Skeletal muscle tissue (tissue), 3 donors: ENCODE measurements at regions not wholly inside any gene's neighbourhood (a gene's known extent, or its start where the extent isn't known, plus 50 kb on each side); places are given as distances from the start of the nearest gene placed in this dataset.

Experiments
- H3K27ac ChIP-seq: one replicate; pipeline ENCODE4 v1.7.0; 2013; ENCODE audit warnings: mild to moderate bottlenecking, low read depth, low read length, inconsistent platforms
- H3K27me3 ChIP-seq, 3 donors: one replicate each; pipeline ENCODE4 v1.7.0; 2013; ENCODE audit warnings: low read length in 3 of 3; ENCODE audit not compliant: control insufficient read depth in 3 of 3, insufficient read depth in 3 of 3
- H3K36me3 ChIP-seq, 3 donors: one replicate each; pipeline ENCODE4 v1.7.0; 2013; ENCODE audit warnings: low read length in 3 of 3; ENCODE audit not compliant: control insufficient read depth in 3 of 3, insufficient read depth in 3 of 3
- H3K4me1 ChIP-seq, 3 donors: one replicate each; pipeline ENCODE4 v1.7.0; 2013; ENCODE audit warnings: low read length in 3 of 3, mild to moderate bottlenecking in 3 of 3; ENCODE audit not compliant: control insufficient read depth in 3 of 3, insufficient read depth in 3 of 3
- H3K4me3 ChIP-seq, 3 donors: one replicate each; pipeline ENCODE4 v1.7.0; 2013; ENCODE audit warnings: low read length in 3 of 3
- H3K9ac ChIP-seq, 3 donors: one replicate each; pipeline ENCODE4 v1.7.0; 2013; ENCODE audit warnings: low read length in 3 of 3, mild to moderate bottlenecking in 3 of 3, moderate library complexity in 2 of 3, low read depth in 1 of 3
- H3K9me3 ChIP-seq, 3 donors: one replicate each; pipeline ENCODE4 v1.7.0; 2013; ENCODE audit warnings: low read length in 3 of 3; ENCODE audit not compliant: control insufficient read depth in 3 of 3
- donor health status: Osteomylitis.

GRCh38 chr22:27163162-27164137, 506.1 kb downstream of the MIAT start:
- Histone ChIP-seq H3K27ac (no peak overlapping the region), H3K9ac (no peak overlapping the region), H3K4me3 (no peak overlapping the region), H3K36me3 (no peaks in the 10 kb centered on the region), H3K9me3 (no peaks in the 10 kb centered on the region), H3K4me1 (no peaks in the 10 kb centered on the region), H3K27me3 (peaks cover 14 to 30% (median 14%) of the 10 kb centered on the region in 3 donors)

DNA sequence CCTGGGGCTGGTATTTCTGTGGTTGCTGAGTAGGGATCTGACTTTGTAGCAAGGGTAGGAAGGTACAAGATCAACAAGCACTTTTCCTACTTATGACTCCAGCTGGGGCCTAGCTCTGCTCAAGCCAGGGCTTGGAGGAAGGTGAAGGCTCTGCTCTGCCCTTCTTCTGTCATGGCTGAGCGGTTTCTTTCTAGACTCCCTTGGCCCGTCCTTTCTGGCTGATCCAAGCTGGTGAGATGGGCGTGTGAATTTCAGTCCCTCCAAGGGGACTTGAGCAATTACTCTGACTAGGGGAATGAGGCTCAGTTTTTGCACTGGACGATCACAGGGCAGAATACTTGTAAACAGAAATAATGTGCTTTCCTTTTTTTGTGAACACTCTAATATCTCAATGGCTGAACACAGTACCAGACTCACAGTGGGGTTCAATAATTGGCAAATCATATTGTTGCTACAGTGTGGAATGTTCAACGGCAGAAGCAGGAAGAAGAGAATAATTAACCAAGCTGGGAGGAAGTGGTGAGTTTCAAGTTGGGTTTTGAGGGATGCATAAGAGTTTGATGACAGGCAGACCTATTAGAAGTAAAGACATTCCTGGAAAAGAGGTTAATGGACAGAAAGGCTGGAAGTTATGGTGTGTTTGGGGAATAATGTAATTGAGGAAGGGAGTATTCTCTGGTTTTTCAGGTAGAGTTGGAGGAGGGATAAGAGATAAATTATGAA, 507.6 kb downstream of the MIAT start:
- Histone ChIP-seq H3K9me3 (no peaks in the 10 kb centered on the region), H3K4me3 (no peak overlapping the region), H3K27ac (no peak overlapping the region), H3K27me3 (peaks cover 11 to 25% (median 14%) of the 10 kb centered on the region in 3 donors), H3K9ac (no peak overlapping the region), H3K4me1 (no peaks in the 10 kb centered on the region), H3K36me3 (no peaks in the 10 kb centered on the region)

DNA sequence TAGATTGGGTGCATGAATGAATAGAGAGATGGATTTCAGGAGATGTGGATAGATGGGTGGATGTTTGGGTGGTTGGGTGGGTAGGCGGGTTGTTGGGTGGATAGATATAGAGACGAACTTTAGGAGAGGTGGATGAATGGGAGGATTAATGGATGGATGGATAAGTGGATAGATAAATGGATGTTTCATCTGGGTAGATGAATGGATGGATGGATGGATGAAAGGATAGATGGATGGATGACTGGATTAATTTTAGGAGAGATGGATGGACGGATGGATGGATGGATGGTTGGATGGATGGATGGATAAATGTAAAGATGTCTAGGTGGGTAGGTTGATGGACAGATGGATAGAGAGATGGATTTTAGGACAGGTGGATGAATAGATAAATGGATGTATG, 511.3 kb downstream of the MIAT start:
- H3K4me3 ChIP-seq: no peak overlapping the region
- peaks cover 0 to 10% (median 3%) of the 10 kb centered on the region in 3 donors for H3K4me1 ChIP-seq
- no peak overlapping the region for H3K27ac ChIP-seq
- no peaks in the 10 kb centered on the region for H3K9me3 ChIP-seq
- no peaks in the 10 kb centered on the region for H3K36me3 ChIP-seq
- no peak overlapping the region for H3K9ac ChIP-seq
- H3K27me3 ChIP-seq: peaks cover 0 to 7% (median 4%) of the 10 kb centered on the region in 3 donors

DNA sequence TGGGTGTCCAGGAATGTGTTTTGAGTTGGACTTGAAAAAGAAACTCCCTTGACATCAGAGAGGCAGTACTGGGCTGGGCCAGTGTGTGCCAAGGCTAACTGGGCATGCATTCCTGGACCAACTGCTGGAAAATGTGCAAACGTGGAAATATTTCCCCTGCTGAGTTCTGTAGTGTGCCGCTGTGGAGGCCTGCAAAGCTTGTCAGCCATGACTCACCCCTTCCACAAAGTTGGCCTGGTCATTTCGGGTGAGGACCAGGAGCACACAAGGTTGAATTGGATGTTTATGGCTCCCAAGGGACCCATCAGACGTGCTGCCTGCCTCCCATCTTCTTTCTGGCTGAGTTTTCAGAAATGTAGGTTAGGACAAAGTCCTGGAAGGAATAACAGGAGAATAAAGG, 513.1 kb downstream of the MIAT start:
- H3K27ac ChIP-seq: no peak overlapping the region
- no peak overlapping the region for H3K9ac ChIP-seq
- H3K4me3 ChIP-seq: no peak overlapping the region
- H3K9me3 ChIP-seq: no peaks in the 10 kb centered on the region
- no peaks in the 10 kb centered on the region for H3K36me3 ChIP-seq
- H3K4me1 ChIP-seq: peaks cover 0 to 10% (median 3%) of the 10 kb centered on the region in 3 donors
- H3K27me3 ChIP-seq: peaks cover 6 to 17% (median 17%) of the 10 kb centered on the region in 3 donors

- Histone ChIP-seq H3K4me1 (peaks cover 0 to 10% (median 3%) of the 10 kb centered on the region in 3 donors), H3K9me3 (no peaks in the 10 kb centered on the region)
Observed at GRCh38 chr22:27171212-27171611, 513.8 kb downstream of the MIAT start.

DNA sequence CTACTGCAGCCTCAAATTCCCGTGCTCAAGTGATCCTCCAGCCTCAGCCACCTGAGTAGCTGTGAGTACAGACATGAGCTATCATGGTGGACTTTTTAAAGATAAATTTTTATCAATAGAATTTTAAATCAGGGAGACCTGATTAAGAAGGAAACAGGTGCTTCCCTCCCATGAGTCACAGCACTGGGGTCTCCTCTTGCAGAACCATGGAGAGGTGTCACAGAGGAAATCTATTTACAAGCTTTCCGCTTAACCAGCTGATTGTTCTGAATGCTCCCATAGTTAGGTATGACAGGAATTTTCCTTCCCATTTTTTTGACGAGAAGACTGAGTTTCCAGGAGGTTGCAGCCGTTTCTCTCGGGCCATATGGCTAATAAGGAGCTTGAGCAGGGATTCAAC, 516.1 kb downstream of the MIAT start:
- Histone ChIP-seq H3K4me1 (peaks cover 0 to 10% (median 3%) of the 10 kb centered on the region in 3 donors), H3K4me3 (no peak overlapping the region), H3K9me3 (no peaks in the 10 kb centered on the region), H3K27me3 (peaks cover 6 to 17% (median 17%) of the 10 kb centered on the region in 3 donors), H3K36me3 (no peaks in the 10 kb centered on the region), H3K27ac (no peak overlapping the region), H3K9ac (no peak overlapping the region)

More at GRCh38 chr22:27171212-27171611, 513.8 kb downstream of the MIAT start:
- H3K27me3 ChIP-seq: peaks cover 6 to 17% (median 17%) of the 10 kb centered on the region in 3 donors
- H3K36me3 ChIP-seq: no peaks in the 10 kb centered on the region
- no peak overlapping the region for H3K27ac ChIP-seq
- no peak overlapping the region for H3K9ac ChIP-seq
- no peak overlapping the region for H3K4me3 ChIP-seq

- H3K27me3 ChIP-seq: peaks cover 6 to 17% (median 17%) of the 10 kb centered on the region in 3 donors
- no peaks in the 10 kb centered on the region for H3K9me3 ChIP-seq
- no peak overlapping the region for H3K4me3 ChIP-seq
- no peaks in the 10 kb centered on the region for H3K36me3 ChIP-seq
- no peak overlapping the region for H3K9ac ChIP-seq
- no peak overlapping the region for H3K27ac ChIP-seq
- peaks cover 0 to 9% (median 3%) of the 10 kb centered on the region in 3 donors for H3K4me1 ChIP-seq
Observed at GRCh38 chr22:27175021-27175838, 517.8 kb downstream of the MIAT start.

DNA sequence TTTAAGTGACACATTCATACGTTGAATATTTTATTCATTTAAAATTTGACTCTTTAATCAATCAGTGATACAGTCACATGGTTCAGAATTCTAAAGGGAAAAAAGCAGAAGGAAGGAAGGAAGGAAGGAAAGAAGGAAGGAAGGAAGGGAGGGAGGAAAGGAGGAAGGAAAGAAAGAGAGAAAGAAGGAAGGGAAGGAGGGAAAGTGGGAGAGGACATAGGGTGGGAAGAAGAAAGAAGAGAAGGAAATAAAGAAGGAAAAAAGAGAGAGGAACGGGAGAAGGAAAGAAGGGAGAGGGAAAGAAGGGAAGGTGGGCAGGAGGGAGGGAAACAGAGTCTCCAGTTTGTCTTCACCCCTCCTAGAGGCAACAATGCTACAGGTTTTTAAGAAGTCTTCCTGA, 518.6 kb downstream of the MIAT start:
- Histone ChIP-seq H3K27me3 (peaks cover 6 to 17% (median 17%) of the 10 kb centered on the region in 3 donors), H3K4me1 (peaks cover 0 to 2% (median 0%) of the 10 kb centered on the region in 3 donors), H3K27ac (no peak overlapping the region), H3K4me3 (no peak overlapping the region), H3K9ac (no peak overlapping the region), H3K36me3 (no peaks in the 10 kb centered on the region), H3K9me3 (no peaks in the 10 kb centered on the region)

DNA sequence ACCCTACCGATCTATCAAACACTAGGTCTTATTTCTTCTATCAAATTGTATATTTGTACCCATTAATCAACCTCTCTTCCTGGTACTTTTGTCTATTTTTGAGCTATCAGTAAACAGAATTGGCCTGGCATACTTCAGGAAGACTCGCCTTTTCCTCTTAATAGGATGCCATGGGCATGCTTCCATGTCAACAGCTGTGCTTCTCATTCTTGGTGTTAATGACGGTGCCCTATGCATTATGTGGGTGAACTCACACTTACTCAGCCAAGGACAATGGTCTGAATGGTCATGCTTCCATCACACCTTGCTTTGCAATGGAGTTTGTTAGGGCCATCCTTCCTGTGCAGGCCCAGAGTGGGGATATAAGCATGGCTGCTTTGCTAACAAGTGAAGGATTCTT, 521.8 kb downstream of the MIAT start:
- no peak overlapping the region for H3K4me3 ChIP-seq
- no peaks in the 10 kb centered on the region for H3K36me3 ChIP-seq
- no peak overlapping the region for H3K27ac ChIP-seq
- no peaks in the 10 kb centered on the region for H3K9me3 ChIP-seq
- peaks cover 6 to 21% (median 19%) of the 10 kb centered on the region in 3 donors for H3K27me3 ChIP-seq
- no peak overlapping the region for H3K9ac ChIP-seq
- H3K4me1 ChIP-seq: no peaks in the 10 kb centered on the region
